ENCODE measurements at regions not wholly inside any gene's neighbourhood (a gene's known extent, or its start where the extent isn't known, plus 50 kb on each side); places are given as distances from the start of the nearest gene placed in this dataset.

DNA sequence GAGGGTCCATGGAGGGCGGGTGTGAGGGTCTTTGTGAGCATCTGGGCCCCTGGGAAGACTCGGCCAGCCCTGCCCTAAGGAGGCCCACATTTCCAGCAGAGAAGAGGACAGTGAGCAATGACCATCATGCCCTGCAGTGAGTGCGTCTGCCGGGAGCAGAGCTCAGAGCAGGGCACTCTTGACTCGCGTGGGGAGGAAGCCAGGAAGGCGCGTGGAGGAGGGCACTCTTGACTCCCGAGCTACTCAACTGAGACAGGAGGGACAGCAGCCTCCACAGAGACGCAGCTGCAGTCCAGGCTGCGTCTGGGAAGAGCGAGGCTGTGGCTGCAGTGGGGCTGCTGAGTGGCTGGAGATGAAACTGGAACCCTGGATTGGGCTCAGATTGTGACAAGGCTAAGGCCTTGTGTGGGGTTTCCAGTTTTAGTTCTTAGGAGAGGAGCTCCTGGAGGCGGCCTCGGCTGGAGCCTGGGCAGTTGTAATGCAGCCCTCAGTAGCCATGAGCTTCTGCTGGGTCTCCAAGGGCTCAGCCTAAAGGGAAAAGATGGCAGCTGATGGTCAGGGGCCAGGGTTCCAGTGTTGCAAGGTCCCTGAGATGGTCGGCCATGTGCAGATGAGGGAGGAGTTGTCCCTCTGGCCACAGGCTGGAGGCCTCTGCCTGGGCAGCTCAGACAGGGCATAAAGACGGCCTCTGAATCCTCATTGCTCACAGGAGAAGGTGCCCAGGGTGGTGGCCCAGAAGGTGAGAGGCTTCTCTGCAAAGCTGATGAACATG lies 264.7 kb upstream of the B3GAT1 start:
- DNase-seq (ENCODE audit: extremely low read depth in 1 of 4, low spot score in 3 of 4) (no peak), ATAC-seq (no peak), FAIRE-seq (no peak)
- intact Hi-C loops (cut with micrococcal nuclease) = no loop called here
- Histone ChIP-seq H3K27ac (ENCODE audit: extremely low read depth, low read depth, low read length) (no peak overlapping the region), H3K9me1 (ENCODE audit: control insufficient read depth, insufficient read depth, low read length) (no peaks in the 10 kb centered on the region), H2AFZ (ENCODE audit: low read depth, low read length) (no peak overlapping the region), H3K9me3 (replicated peaks; ENCODE audit: control insufficient read depth, insufficient read depth, low read depth, low read length) (no peaks in the 10 kb centered on the region; the same call in 1 of the 2 replicates), H3K79me2 (ENCODE audit: control insufficient read depth, insufficient read depth, low read length) (no peaks in the 10 kb centered on the region), H3K4me3 (no peak overlapping the region), H3K4me2 (ENCODE audit: insufficient read depth, low read length) (no peak overlapping the region), H3K4me1 (replicated peaks in 1 of 2; ENCODE audit: control insufficient read depth in 2 of 2, insufficient read depth in 2 of 2, low read length in 2 of 2) (no peaks in the 10 kb centered on the region), H3K9ac (ENCODE audit: insufficient read depth in 1 of 2, low read depth in 2 of 2, low read length in 2 of 2) (no peak overlapping the region), H3K27me3 (ENCODE audit: control insufficient read depth in 2 of 2, insufficient read depth in 2 of 2, low read length in 2 of 2) (peaks cover 0 to 9% of the 10 kb centered on the region in 2 experiments; a peak in 1 of 5 replicates), H3K36me3 (ENCODE audit: control insufficient read depth, insufficient read depth, low read length) (no peaks in the 10 kb centered on the region), H4K20me1 (replicated peaks; ENCODE audit: control insufficient read depth, insufficient read depth, low read length) (peaks cover 7% of the 10 kb centered on the region; the same call in 1 of the 2 replicates)
- WGBS (ENCODE audit: insufficient coverage, low coverage, missing lambda C conversion rate) = under 1% methylated on average over 16 of the region's 16 CpGs
- in situ Hi-C loops (cut with MboI) = no loop called here
- TF ChIP-seq TARDBP (IDR thresholded peaks at IDR 0.05) (no peak), GTF2E2 (tag; IDR thresholded peaks at IDR 0.05) (no peak), SOX6 (IDR thresholded peaks at IDR 0.05) (no peak), DPF2 (IDR thresholded peaks at IDR 0.05) (no peak), MYBL2 (IDR thresholded peaks at IDR 0.05; ENCODE audit: low read depth) (no peak), MYBL2 (CRISPR knock-in tag; IDR thresholded peaks at IDR 0.05; ENCODE audit: borderline replicate concordance) (no peak)
- TF ChIP-seq, protein P1, sequence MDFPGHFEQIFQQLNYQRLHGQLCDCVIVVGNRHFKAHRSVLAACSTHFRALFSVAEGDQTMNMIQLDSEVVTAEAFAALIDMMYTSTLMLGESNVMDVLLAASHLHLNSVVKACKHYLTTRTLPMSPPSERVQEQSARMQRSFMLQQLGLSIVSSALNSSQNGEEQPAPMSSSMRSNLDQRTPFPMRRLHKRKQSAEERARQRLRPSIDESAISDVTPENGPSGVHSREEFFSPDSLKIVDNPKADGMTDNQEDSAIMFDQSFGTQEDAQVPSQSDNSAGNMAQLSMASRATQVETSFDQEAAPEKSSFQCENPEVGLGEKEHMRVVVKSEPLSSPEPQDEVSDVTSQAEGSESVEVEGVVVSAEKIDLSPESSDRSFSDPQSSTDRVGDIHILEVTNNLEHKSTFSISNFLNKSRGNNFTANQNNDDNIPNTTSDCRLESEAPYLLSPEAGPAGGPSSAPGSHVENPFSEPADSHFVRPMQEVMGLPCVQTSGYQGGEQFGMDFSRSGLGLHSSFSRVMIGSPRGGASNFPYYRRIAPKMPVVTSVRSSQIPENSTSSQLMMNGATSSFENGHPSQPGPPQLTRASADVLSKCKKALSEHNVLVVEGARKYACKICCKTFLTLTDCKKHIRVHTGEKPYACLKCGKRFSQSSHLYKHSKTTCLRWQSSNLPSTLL (IDR thresholded peaks at IDR 0.05) = no peak
- POLR2A ChIA-PET = no interaction called here
- CTCF ChIA-PET (ENCODE audit: low intra/inter-chr PET ratio) = no interaction called here
- BruUV-seq (replicated peaks) = no TSS peak
